ENCODE measurements at regions not wholly inside any gene's neighbourhood (a gene's known extent, or its start where the extent isn't known, plus 50 kb on each side); places are given as distances from the start of the nearest gene placed in this dataset.

GRCh38 chr21:45347712-45348499 lies 57.1 kb upstream of the COL18A1 start:
- TF ChIP-seq POLR2A (IDR thresholded peaks at IDR 0.05): no peak
- TF ChIP-seq, protein P1, sequence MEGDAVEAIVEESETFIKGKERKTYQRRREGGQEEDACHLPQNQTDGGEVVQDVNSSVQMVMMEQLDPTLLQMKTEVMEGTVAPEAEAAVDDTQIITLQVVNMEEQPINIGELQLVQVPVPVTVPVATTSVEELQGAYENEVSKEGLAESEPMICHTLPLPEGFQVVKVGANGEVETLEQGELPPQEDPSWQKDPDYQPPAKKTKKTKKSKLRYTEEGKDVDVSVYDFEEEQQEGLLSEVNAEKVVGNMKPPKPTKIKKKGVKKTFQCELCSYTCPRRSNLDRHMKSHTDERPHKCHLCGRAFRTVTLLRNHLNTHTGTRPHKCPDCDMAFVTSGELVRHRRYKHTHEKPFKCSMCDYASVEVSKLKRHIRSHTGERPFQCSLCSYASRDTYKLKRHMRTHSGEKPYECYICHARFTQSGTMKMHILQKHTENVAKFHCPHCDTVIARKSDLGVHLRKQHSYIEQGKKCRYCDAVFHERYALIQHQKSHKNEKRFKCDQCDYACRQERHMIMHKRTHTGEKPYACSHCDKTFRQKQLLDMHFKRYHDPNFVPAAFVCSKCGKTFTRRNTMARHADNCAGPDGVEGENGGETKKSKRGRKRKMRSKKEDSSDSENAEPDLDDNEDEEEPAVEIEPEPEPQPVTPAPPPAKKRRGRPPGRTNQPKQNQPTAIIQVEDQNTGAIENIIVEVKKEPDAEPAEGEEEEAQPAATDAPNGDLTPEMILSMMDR (IDR thresholded peaks at IDR 0.05): no peak
- H3K9me3 ChIP-seq (replicated peaks in 1 of 3): no peaks in the 10 kb centered on the region
- peak overlapping the region in 3 of 5 donors; percentile 74 to 89 (median 84) for H3K27ac ChIP-seq
- intact Hi-C loops (cut with DNase I): no loop called here
- H3K4me3 ChIP-seq: no peak overlapping the region
- no peaks in the 10 kb centered on the region for H3K36me3 ChIP-seq (replicated peaks in 1 of 2)
- H3K4me1 ChIP-seq (replicated peaks in 1 of 2): peaks cover 0 to 20% of the 10 kb centered on the region in 2 donors
- peak in 1 of 7 donors; percentile 66 for DNase-seq
- WGBS, 4 donors: 63 to 79% (median 69%) methylated on average over 22 to 25 of the region's 25 CpGs
- no peaks in the 10 kb centered on the region for H3K27me3 ChIP-seq

- intact Hi-C loops (cut with DNase I): no loop called here
- peaks cover 0 to 20% of the 10 kb centered on the region in 2 donors for H3K4me1 ChIP-seq (replicated peaks in 1 of 2)
- no peaks in the 10 kb centered on the region for H3K36me3 ChIP-seq (replicated peaks in 1 of 2)
- TF ChIP-seq POLR2A (IDR thresholded peaks at IDR 0.05): no peak
- peak overlapping the region in 4 of 5 donors; percentile 60 to 89 (median 79) for H3K27ac ChIP-seq
- DNase-seq: no peak
- 78 to 87% (median 82%) methylated on average over 4 to 18 of the region's 18 CpGs for WGBS, 4 donors
- no peaks in the 10 kb centered on the region for H3K27me3 ChIP-seq
- H3K4me3 ChIP-seq: no peak overlapping the region
- no peaks in the 10 kb centered on the region for H3K9me3 ChIP-seq (replicated peaks in 1 of 3)
Observed at GRCh38 chr21:45348591-45349327, 56.2 kb upstream of the COL18A1 start.

DNA sequence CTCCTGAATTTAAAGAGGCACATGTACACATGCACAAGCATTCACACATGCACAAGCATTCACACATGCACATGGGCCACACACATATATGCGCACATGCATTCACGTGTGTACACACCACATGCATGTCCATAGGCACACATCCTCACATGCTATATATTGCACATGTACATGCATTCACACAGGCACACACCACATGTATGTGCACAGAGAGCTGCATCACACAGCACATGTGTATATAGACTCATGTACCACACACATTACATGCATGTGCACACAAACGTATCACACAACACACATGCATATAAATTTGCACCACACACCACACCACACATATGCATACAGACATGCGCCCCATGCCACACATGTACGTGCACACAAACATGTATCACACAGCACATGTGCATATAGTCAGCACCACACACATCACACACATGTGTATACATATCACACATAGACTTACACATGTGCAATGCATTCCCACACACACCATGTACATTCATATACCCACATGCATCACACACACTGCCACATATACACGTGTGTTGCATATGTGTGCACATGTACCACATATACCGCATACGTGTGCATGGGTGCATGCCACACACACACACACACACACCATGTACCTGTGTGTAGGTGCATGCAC lies 54.6 kb upstream of the COL18A1 start:
- Histone ChIP-seq H3K27me3 (no peaks in the 10 kb centered on the region), H3K36me3 (replicated peaks in 1 of 2) (no peaks in the 10 kb centered on the region), H3K4me3 (no peak overlapping the region), H3K9me3 (replicated peaks in 1 of 3) (no peaks in the 10 kb centered on the region), H3K27ac (peak overlapping the region in 2 of 5 donors; percentile 84 to 89), H3K4me1 (replicated peaks in 1 of 2) (peaks cover 0 to 20% of the 10 kb centered on the region in 2 donors)
- intact Hi-C loops (cut with DNase I): no loop called here
- no peak for DNase-seq
- TF ChIP-seq, protein P1 (IDR thresholded peaks at IDR 0.05): no peak
- TF ChIP-seq POLR2A (IDR thresholded peaks at IDR 0.05): no peak
- 77 to 85% (median 83%) methylated on average over 8 of the region's 8 CpGs for WGBS, 4 donors

- intact Hi-C loops (cut with DNase I): no loop called here
- H3K4me1 ChIP-seq (replicated peaks in 1 of 2): peaks cover 0 to 20% of the 10 kb centered on the region in 2 donors
- 90 to 91% (median 91%) methylated on average over 15 to 22 of the region's 22 CpGs for WGBS, 4 donors
- H3K36me3 ChIP-seq (replicated peaks in 1 of 2): no peaks in the 10 kb centered on the region
- H3K27ac ChIP-seq: peak overlapping the region in 2 of 5 donors; percentile 30 to 89
- no peaks in the 10 kb centered on the region for H3K27me3 ChIP-seq
- H3K9me3 ChIP-seq (replicated peaks in 1 of 3): no peaks in the 10 kb centered on the region
- H3K4me3 ChIP-seq: no peak overlapping the region
- TF ChIP-seq, protein P1 (IDR thresholded peaks at IDR 0.05): no peak
- no peak for TF ChIP-seq POLR2A (IDR thresholded peaks at IDR 0.05)
- no peak for DNase-seq
Observed at GRCh38 chr21:45351061-45351460, 53.9 kb upstream of the COL18A1 start.

Measured in adrenal gland (tissue), 9 donors.